Panc1 (cell line): ENCODE measurements at regions not wholly inside any gene's neighbourhood (a gene's known extent, or its start where the extent isn't known, plus 50 kb on each side); places are given as distances from the start of the nearest gene placed in this dataset.

ENCODE experiments used
- ATAC-seq: fragments of 200-7000 bp; cut with Tn5 transposase; 2 replicates; pipeline ENCODE4 v1.9.1; 2020; ENCODE audit warnings: mild to moderate bottlenecking, moderate library complexity
- BruUV-seq: library from RNA; stranded (reverse); fragments of 400-500 nt; replicated peaks from 2 replicates; lab custom pipeline; 2021; lab: Mats Ljungman, UMichigan
- CTCF ChIA-PET: fragments of 300-600 bp; sonication (Branson Sonifier 250); formaldehyde crosslinking; loops from one replicate; lab custom pipeline; 2022; ENCODE audit warnings: antibody characterized with exemption; lab: Charles Lee
- POLR2A ChIA-PET: fragments of 300-600 bp; sonication (Branson Sonifier 250); formaldehyde crosslinking; loops from one replicate; lab custom pipeline; 2022; ENCODE audit warnings: antibody characterized with exemption; lab: Charles Lee
- DNase-seq: peaks from one replicate; pipeline ENCODE4 v3.0.0-alpha.2; 2010; ENCODE audit warnings: low read depth, low spot score
- H3K27ac ChIP-seq: 2 replicates; pipeline ENCODE4 v1.5.1; 2011; ENCODE audit warnings: mild to moderate bottlenecking, low read length, inconsistent platforms
- H3K27me3 ChIP-seq: fragments of 200-500 bp; sonication (Bioruptor generic); 2 replicates; pipeline ENCODE4 v1.6.0; 2014; ENCODE audit warnings: low read length, inconsistent platforms; ENCODE audit not compliant: control insufficient read depth, insufficient read depth
- H3K36me3 ChIP-seq: fragments of 200-500 bp; sonication (Bioruptor generic); 2 replicates; pipeline ENCODE4 v1.5.1; 2014; ENCODE audit warnings: inconsistent platforms, mild to moderate bottlenecking, low read length, moderate library complexity; ENCODE audit not compliant: control insufficient read depth, insufficient read depth
- H3K4me1 ChIP-seq: 2 replicates; pipeline ENCODE4 v1.5.1; 2011; ENCODE audit warnings: inconsistent platforms, mild to moderate bottlenecking, low read length, moderate library complexity; ENCODE audit not compliant: control insufficient read depth, insufficient read depth
- H3K4me3 ChIP-seq, 2 experiments: 2 replicates each; pipeline ENCODE4 v1.5.1; 2011 to 2012; ENCODE audit warnings: low read depth in 2 of 2, low read length in 2 of 2, mild to moderate bottlenecking in 2 of 2, inconsistent platforms in 1 of 2, moderate library complexity in 1 of 2
- H3K9me3 ChIP-seq: fragments of 200-500 bp; sonication (Bioruptor generic); 2 replicates; pipeline ENCODE4 v1.5.1; 2014; ENCODE audit warnings: low read depth, mild to moderate bottlenecking, inconsistent platforms, low read length, moderate library complexity; ENCODE audit not compliant: control insufficient read depth, insufficient read depth
- CTCF ChIP-seq: fragments of 450-650 bp; IDR thresholded peaks from 2 replicates; pipeline ENCODE4 v1.5.1; 2017; ENCODE audit warnings: mild to moderate bottlenecking
- POLR2AphosphoS5 ChIP-seq: IDR thresholded peaks from 2 replicates; pipeline ENCODE4 v1.6.1; 2012; ENCODE audit warnings: mild to moderate bottlenecking, low read depth, low read length, moderate library complexity
- REST ChIP-seq, 2 experiments: IDR thresholded peaks; 2 replicates each; pipeline ENCODE4 v1.6.1; 2011 to 2012; ENCODE audit warnings: low read depth in 2 of 2, control low read depth in 1 of 2, low read length in 1 of 2, mild to moderate bottlenecking in 1 of 2, moderate library complexity in 1 of 2; ENCODE audit not compliant: insufficient read depth in 1 of 2
- SIN3A ChIP-seq: IDR thresholded peaks from 2 replicates; pipeline ENCODE4 v1.6.1; 2012; ENCODE audit warnings: low read depth, mild to moderate bottlenecking, low read length, moderate library complexity, borderline replicate concordance; ENCODE audit not compliant: insufficient read depth
- TCF7L2 ChIP-seq: IDR thresholded peaks from 2 replicates; pipeline ENCODE4 v1.6.1; 2011; ENCODE audit warnings: mild to moderate bottlenecking, low read depth, low read length, inconsistent platforms
- in situ Hi-C: cut with HindIII; loops from 2 replicates; pipeline ENCODE4 v1.10.0; 2016; ENCODE audit warnings: low sequenced_read_pairs, low pct_unique_long_range_greater_than_20kb
- intact Hi-C: fragments of 100-400 bp; cut with micrococcal nuclease; formaldehyde crosslinking; loops from one replicate; pipeline ENCODE4 v1.10.0; 2022; ENCODE audit not compliant: unreplicated experiment

GRCh38 chr2:16591370-16591933, 74.2 kb downstream of the CYRIA start:
- Histone ChIP-seq H3K27ac (no peak overlapping the region), H3K36me3 (no peaks in the 10 kb centered on the region), H3K4me3 (no peak overlapping the region), H3K9me3 (no peaks in the 10 kb centered on the region), H3K27me3 (no peaks in the 10 kb centered on the region), H3K4me1 (no peaks in the 10 kb centered on the region)
- BruUV-seq: no TSS peak
- intact Hi-C loops (no loop called here), in situ Hi-C loops (no loop called here)
- ChIA-PET POLR2A (no interaction called here), CTCF (no interaction called here)
- ATAC-seq (no peak), DNase-seq (no peak)
- TF ChIP-seq CTCF (no peak), POLR2AphosphoS5 (no peak), SIN3A (no peak), REST (IDR thresholded peaks at IDR 0.05; ENCODE audit: insufficient read depth in 1 of 2, low read depth in 2 of 2, low read length in 1 of 2) (no peak), TCF7L2 (no peak)

- H3K9me3 ChIP-seq: no peaks in the 10 kb centered on the region
- H3K27me3 ChIP-seq: no peaks in the 10 kb centered on the region
- in situ Hi-C loops (no loop called here), intact Hi-C loops (no loop called here)
- no TSS peak for BruUV-seq
- H3K4me1 ChIP-seq: no peaks in the 10 kb centered on the region
- H3K36me3 ChIP-seq: no peaks in the 10 kb centered on the region
- TF ChIP-seq TCF7L2 (no peak), POLR2AphosphoS5 (no peak), SIN3A (no peak), CTCF (no peak), REST (IDR thresholded peaks at IDR 0.05; ENCODE audit: insufficient read depth in 1 of 2, low read depth in 2 of 2, low read length in 1 of 2) (no peak)
- no peak overlapping the region for H3K4me3 ChIP-seq
- POLR2A ChIA-PET: no interaction called here
- no peak overlapping the region for H3K27ac ChIP-seq
- ATAC-seq: no peak
- CTCF ChIA-PET: no interaction called here
- no peak for DNase-seq
These were observed 76.2 kb downstream of the CYRIA start for GRCh38 chr2:16589465-16589864.
